ENCODE measurements at regions not wholly inside any gene's neighbourhood (a gene's known extent, or its start where the extent isn't known, plus 50 kb on each side); places are given as distances from the start of the nearest gene placed in this dataset.

- TF ChIP-seq POLR2AphosphoS5 (IDR thresholded peaks at IDR 0.05; ENCODE audit: low read depth, low read length) = no peak
- no peak for TF ChIP-seq CTCF (IDR thresholded peaks at IDR 0.05; ENCODE audit: control extremely low read depth in 1 of 3, insufficient read depth in 1 of 3, low read depth in 1 of 3, low read length in 3 of 3)
- TF ChIP-seq SIN3A (conservative IDR thresholded peaks at IDR 0.05 in 1 of 2, IDR thresholded peaks at IDR 0.05 in 1 of 2; ENCODE audit: low read depth in 1 of 2, low read length in 2 of 2) = no peak
- no peak for TF ChIP-seq CREB1 (IDR thresholded peaks at IDR 0.05)
- no peak for TF ChIP-seq USF2 (IDR thresholded peaks at IDR 0.05; ENCODE audit: low read length)
- TF ChIP-seq KDM4A (IDR thresholded peaks at IDR 0.05; ENCODE audit: low read depth, low read length, severe bottlenecking) = no peak
- no peak for TF ChIP-seq NANOG (IDR thresholded peaks at IDR 0.05; ENCODE audit: insufficient read depth, low read depth, low read length, poor library complexity, severe bottlenecking)
- TF ChIP-seq JUND (IDR thresholded peaks at IDR 0.05; ENCODE audit: low read length) = no peak
- no peak for TF ChIP-seq EZH2 (IDR thresholded peaks at IDR 0.05; ENCODE audit: low read depth, low read length, severe bottlenecking)
Observed at GRCh38 chr2:39487398-39488250, 50.5 kb upstream of the MAP4K3 start.

All from H1 (cell line).